Chondrocyte (in vitro differentiated cells): ENCODE measurements at regions not wholly inside any gene's neighbourhood (a gene's known extent, or its start where the extent isn't known, plus 50 kb on each side); places are given as distances from the start of the nearest gene placed in this dataset.

Experiments
- DNase-seq: peaks from one replicate; pipeline ENCODE4 v3.0.0; 2021; ENCODE audit warnings: mixed read lengths, low spot score
- H3K27ac Mint-ChIP-seq: one replicate; pipeline ENCODE4 v1.8.0; 2021; ENCODE audit warnings: mild to moderate bottlenecking, moderate library complexity, mixed read lengths; ENCODE audit not compliant: unreplicated experiment
- H3K27me3 Mint-ChIP-seq: 2 replicates; pipeline ENCODE4 v1.8.0; 2021; ENCODE audit warnings: low read depth, mixed read lengths
- H3K36me3 Mint-ChIP-seq: 2 replicates; pipeline ENCODE4 v1.8.0; 2021; ENCODE audit warnings: low read depth, mixed read lengths
- H3K4me1 Mint-ChIP-seq: 2 replicates; pipeline ENCODE4 v1.8.0; 2021; ENCODE audit warnings: low read depth, mild to moderate bottlenecking, mixed read lengths
- H3K4me3 Mint-ChIP-seq: one replicate; pipeline ENCODE4 v1.8.0; 2021; ENCODE audit warnings: mild to moderate bottlenecking, moderate library complexity, mixed read lengths; ENCODE audit not compliant: unreplicated experiment
- H3K9me3 Mint-ChIP-seq: 2 replicates; pipeline ENCODE4 v1.8.0; 2021; ENCODE audit warnings: low read depth, mixed read lengths
- CTCF ChIP-seq: fragments of 200-600 bp; sonication (generic); IDR thresholded peaks from 2 replicates; pipeline ENCODE4 v1.5.0; 2021; ENCODE audit warnings: antibody characterized with exemption, mild to moderate bottlenecking, moderate library complexity

DNA sequence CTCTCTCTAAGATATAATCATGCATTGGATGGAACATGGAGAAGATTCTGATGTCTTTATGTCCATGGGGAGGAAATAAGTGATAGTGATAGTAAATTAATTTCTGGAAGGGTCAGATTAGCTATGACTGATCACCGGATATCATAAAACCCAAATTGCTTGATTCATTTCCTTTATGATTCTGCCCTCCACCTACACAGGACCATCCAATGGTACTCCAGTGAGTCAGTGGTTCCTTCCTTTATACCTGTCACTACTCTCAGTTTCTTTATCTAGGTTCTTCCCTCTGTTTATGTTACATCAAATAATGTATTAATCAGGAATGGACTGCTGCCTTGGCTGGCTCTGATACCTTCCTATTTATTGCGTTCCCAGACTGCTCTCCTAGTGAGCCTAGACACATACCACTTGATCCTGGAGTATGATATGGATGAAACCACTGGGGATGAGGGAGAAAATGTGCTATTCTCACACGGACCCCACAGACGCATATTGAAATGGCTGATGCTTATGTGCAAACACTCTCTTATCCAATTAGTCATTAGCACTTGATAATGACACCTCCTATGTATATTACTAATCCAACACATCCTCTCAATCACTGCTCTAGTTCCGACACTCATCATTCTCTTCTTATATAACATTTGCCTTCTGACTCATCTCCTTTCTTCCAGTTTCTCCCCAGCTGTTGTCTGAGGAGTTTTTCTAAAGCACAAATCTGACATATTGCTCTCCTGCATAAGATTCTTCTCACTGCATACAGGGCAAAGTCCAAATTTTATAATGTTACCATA is 315.6 kb downstream of the INSIG2 start:
- Mint-ChIP-seq H3K9me3 (peaks cover 23% of the 10 kb centered on the region), H3K27ac (no peak overlapping the region), H3K27me3 (peaks cover 14% of the 10 kb centered on the region), H3K36me3 (no peaks in the 10 kb centered on the region), H3K4me1 (no peaks in the 10 kb centered on the region), H3K4me3 (no peak overlapping the region)
- DNase-seq = no peak
- no peak for TF ChIP-seq CTCF

DNA sequence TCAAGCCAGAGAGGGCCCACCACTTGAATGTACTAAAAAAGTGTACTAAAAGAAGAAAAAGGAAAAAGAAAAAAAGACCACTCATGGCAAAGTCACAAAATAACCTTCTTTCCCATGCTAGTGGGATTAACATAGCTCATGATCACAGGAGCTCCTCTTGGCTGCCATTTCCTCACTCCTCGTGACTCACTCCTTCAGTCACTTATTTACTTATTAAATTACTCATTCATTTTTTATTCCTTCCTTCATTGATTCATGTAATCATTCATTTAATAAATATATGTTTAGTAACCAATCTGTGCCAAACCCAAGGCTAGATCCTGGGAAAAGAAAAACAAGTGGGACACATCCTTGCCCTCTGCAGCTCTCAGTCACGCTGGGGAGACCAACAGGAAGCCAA is 300.5 kb downstream of the INSIG2 start:
- no peak for DNase-seq
- Mint-ChIP-seq H3K36me3 (no peaks in the 10 kb centered on the region), H3K9me3 (peaks cover 16% of the 10 kb centered on the region), H3K27ac (no peak overlapping the region), H3K27me3 (no peaks in the 10 kb centered on the region), H3K4me3 (no peak overlapping the region), H3K4me1 (peaks cover 4% of the 10 kb centered on the region)
- no peak for TF ChIP-seq CTCF

DNA sequence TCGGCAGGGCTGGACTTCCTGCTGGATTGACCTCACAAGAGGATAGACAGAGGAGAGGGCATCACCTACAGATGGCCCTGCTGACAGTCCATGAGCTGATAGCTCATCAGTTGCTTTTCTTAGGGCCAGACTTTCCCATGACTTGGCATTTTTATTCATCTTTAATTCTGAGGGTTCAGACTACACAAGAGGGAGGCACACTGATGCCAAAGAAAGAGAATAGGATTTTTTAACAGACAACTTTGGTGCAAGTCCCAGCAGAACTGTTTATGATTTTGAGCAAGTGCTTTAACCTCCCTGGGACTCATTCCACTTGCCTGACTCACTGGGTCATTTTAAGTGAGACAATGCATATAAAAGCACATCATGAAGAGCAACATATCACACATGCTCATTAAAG is 299.2 kb downstream of the INSIG2 start:
- H3K36me3 Mint-ChIP-seq = no peaks in the 10 kb centered on the region
- no peak for DNase-seq
- no peak overlapping the region for H3K27ac Mint-ChIP-seq
- H3K27me3 Mint-ChIP-seq = no peaks in the 10 kb centered on the region
- no peak overlapping the region for H3K4me3 Mint-ChIP-seq
- H3K9me3 Mint-ChIP-seq = peaks cover 16% of the 10 kb centered on the region
- H3K4me1 Mint-ChIP-seq = peaks cover 4% of the 10 kb centered on the region
- TF ChIP-seq CTCF = no peak

GRCh38 chr2:118386641-118387302 is 298.5 kb downstream of the INSIG2 start:
- TF ChIP-seq CTCF = no peak
- DNase-seq = no peak
- no peak overlapping the region for H3K27ac Mint-ChIP-seq

DNA sequence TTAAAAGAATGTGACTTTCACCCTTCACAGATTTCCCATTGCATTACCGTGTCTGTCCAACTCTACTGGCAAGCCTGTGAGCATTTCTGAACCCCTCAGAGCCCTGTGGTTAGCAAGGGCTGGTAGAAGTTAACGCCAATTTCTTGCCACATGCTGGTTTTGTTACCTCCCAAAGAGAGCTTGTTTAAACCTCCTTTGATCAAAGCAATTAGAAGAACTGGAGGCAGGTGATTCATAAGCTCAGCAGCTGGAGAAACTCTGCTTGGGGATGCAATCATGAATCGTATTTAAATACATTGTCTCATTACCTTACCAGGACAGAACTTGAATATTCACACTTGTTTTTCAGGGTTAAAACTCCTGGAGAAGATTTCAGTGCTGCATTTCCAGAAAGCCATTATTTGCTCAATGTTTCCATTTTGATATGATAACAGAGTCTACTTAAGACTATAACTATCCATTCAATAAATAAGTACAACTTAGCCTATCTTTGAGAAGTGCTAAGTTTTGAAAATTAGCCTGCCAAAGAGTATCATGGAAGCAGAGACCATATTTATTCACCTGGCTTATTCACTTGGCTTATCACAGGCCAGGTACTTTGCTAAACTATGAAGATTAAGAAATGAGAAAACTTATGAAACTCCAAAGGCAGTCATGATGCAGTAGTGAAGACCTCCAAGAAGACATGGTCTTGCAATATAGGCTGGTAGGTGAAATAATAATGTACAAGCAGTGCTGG is 292.8 kb downstream of the INSIG2 start:
- no peaks in the 10 kb centered on the region for H3K4me1 Mint-ChIP-seq
- DNase-seq = no peak
- H3K36me3 Mint-ChIP-seq = no peaks in the 10 kb centered on the region
- peaks cover 9% of the 10 kb centered on the region for H3K27me3 Mint-ChIP-seq
- H3K27ac Mint-ChIP-seq = no peak overlapping the region
- H3K9me3 Mint-ChIP-seq = peaks cover 8% of the 10 kb centered on the region
- TF ChIP-seq CTCF = no peak
- no peak overlapping the region for H3K4me3 Mint-ChIP-seq

More at GRCh38 chr2:118386641-118387302, 298.5 kb downstream of the INSIG2 start:
- no peak overlapping the region for H3K4me3 Mint-ChIP-seq
- no peaks in the 10 kb centered on the region for H3K27me3 Mint-ChIP-seq
- H3K9me3 Mint-ChIP-seq = peaks cover 16% of the 10 kb centered on the region
- H3K36me3 Mint-ChIP-seq = no peaks in the 10 kb centered on the region
- H3K4me1 Mint-ChIP-seq = peaks cover 4% of the 10 kb centered on the region
